Liver (tissue), 8 donors: ENCODE measurements at regions not wholly inside any gene's neighbourhood (a gene's known extent, or its start where the extent isn't known, plus 50 kb on each side); places are given as distances from the start of the nearest gene placed in this dataset.

Experiments used
- DNase-seq: peaks from one replicate; pipeline ENCODE4 v3.0.0-alpha.2; 2017; ENCODE audit warnings: low spot score
- H3K27ac ChIP-seq, 2 donors: one replicate each; pipeline ENCODE4 v1.7.0; 2013; ENCODE audit warnings: inconsistent platforms in 2 of 2, low read length in 2 of 2, control low read depth in 1 of 2, low read depth in 1 of 2, mild to moderate bottlenecking in 1 of 2
- H3K27me3 ChIP-seq, 4 donors: one replicate each; pipeline versions ENCODE4 v1.6.1 to v1.7.0; 2013; ENCODE audit warnings: low read length in 3 of 4, inconsistent platforms in 1 of 4, mild to moderate bottlenecking in 1 of 4, moderate library complexity in 1 of 4; ENCODE audit not compliant: control insufficient read depth in 4 of 4, insufficient read depth in 4 of 4
- H3K36me3 ChIP-seq, 4 donors: one replicate each; pipeline versions ENCODE4 v1.6.1 to v1.7.0; 2013; ENCODE audit warnings: low read length in 3 of 4, mild to moderate bottlenecking in 3 of 4, low read depth in 1 of 4, moderate library complexity in 1 of 4; ENCODE audit not compliant: control insufficient read depth in 4 of 4, insufficient read depth in 3 of 4
- H3K4me1 ChIP-seq, 4 donors: one replicate each; pipeline versions ENCODE4 v1.6.1 to v1.7.0; 2013; ENCODE audit warnings: low read length in 3 of 4, mild to moderate bottlenecking in 3 of 4, moderate library complexity in 1 of 4; ENCODE audit not compliant: control insufficient read depth in 4 of 4, insufficient read depth in 4 of 4
- H3K4me3 ChIP-seq, 3 donors: one replicate each; pipeline versions ENCODE4 v1.6.1 to v1.7.0; 2013; ENCODE audit warnings: low read length in 3 of 3, control low read depth in 1 of 3, low read depth in 1 of 3, mild to moderate bottlenecking in 1 of 3
- H3K9ac ChIP-seq, 2 donors: one replicate each; pipeline ENCODE4 v1.7.0; 2013; ENCODE audit warnings: low read length in 2 of 2, mild to moderate bottlenecking in 2 of 2, moderate library complexity in 2 of 2, control low read depth in 1 of 2, low read depth in 1 of 2
- H3K9me3 ChIP-seq, 4 donors: one replicate each; pipeline versions ENCODE4 v1.6.1 to v1.7.0; 2013; ENCODE audit warnings: low read length in 3 of 4; ENCODE audit not compliant: control insufficient read depth in 4 of 4
- EGR1 ChIP-seq, 2 donors: IDR thresholded peaks; 2 replicates each; pipeline ENCODE4 v1.6.1; 2016 to 2018; ENCODE audit warnings: antibody characterized with exemption in 2 of 2, low read depth in 2 of 2
- FOXA1 ChIP-seq: IDR thresholded peaks from 2 replicates; pipeline ENCODE4 v1.6.1; 2016; ENCODE audit warnings: antibody characterized with exemption
- FOXA2 ChIP-seq: IDR thresholded peaks from 2 replicates; pipeline ENCODE4 v1.6.1; 2016; ENCODE audit warnings: antibody characterized with exemption
- GABPA ChIP-seq, 2 donors: IDR thresholded peaks in 1 of 2; conservative IDR thresholded peaks in 1 of 2; 2 replicates each; pipeline ENCODE4 v1.6.1; 2016; ENCODE audit warnings: antibody characterized with exemption in 2 of 2, mild to moderate bottlenecking in 1 of 2, moderate library complexity in 1 of 2
- HNF4A ChIP-seq, 2 donors: conservative IDR thresholded peaks; 2 replicates each; pipeline ENCODE4 v1.6.1; 2016; ENCODE audit warnings: antibody characterized with exemption in 2 of 2, mild to moderate bottlenecking in 2 of 2
- HNF4G ChIP-seq: IDR thresholded peaks from 2 replicates; pipeline ENCODE4 v1.6.1; 2016; ENCODE audit warnings: antibody characterized with exemption
- JUND ChIP-seq, 2 donors: IDR thresholded peaks; 2 replicates each; pipeline ENCODE4 v1.6.1; 2016; ENCODE audit warnings: antibody characterized with exemption in 2 of 2
- NR2F2 ChIP-seq: IDR thresholded peaks from 2 replicates; pipeline ENCODE4 v1.6.1; 2016; ENCODE audit warnings: antibody characterized with exemption
- RAD21 ChIP-seq, 2 donors: IDR thresholded peaks; 2 replicates each; pipeline ENCODE4 v1.6.1; 2016; ENCODE audit warnings: antibody characterized with exemption in 2 of 2, mild to moderate bottlenecking in 2 of 2
- RXRA ChIP-seq, 2 donors: IDR thresholded peaks; 2 replicates each; pipeline ENCODE4 v1.6.1; 2017 to 2018; ENCODE audit warnings: antibody characterized with exemption in 2 of 2, mild to moderate bottlenecking in 1 of 2
- SP1 ChIP-seq: IDR thresholded peaks from 2 replicates; pipeline ENCODE4 v1.6.1; 2018; ENCODE audit warnings: antibody characterized with exemption, mild to moderate bottlenecking
- TAF1 ChIP-seq: conservative IDR thresholded peaks from 2 replicates; pipeline ENCODE4 v1.6.1; 2016; ENCODE audit warnings: antibody characterized with exemption, mild to moderate bottlenecking
- YY1 ChIP-seq: IDR thresholded peaks from 2 replicates; pipeline ENCODE4 v1.6.1; 2016; ENCODE audit warnings: antibody characterized with exemption, mild to moderate bottlenecking
- WGBS: extraction: QIAGEN DNeasy Blood & Tissue Kit; methylation state at CpG from one replicate; pipeline ENCODE4 v1.1.7; 2013; 5-methylcytosine and 5-hydroxymethylcytosine counted together
- TF ChIP-seq, protein P1 (sequence below): IDR thresholded peaks from 2 replicates; pipeline ENCODE4 v1.6.1; 2016; ENCODE audit warnings: antibody characterized with exemption
- TF ChIP-seq, protein P2 (sequence below): IDR thresholded peaks from 2 replicates; pipeline ENCODE4 v1.6.1; 2016; ENCODE audit warnings: antibody characterized with exemption
- TF ChIP-seq, protein P3 (sequence below): IDR thresholded peaks from 2 replicates; pipeline ENCODE4 v1.6.1; 2016; ENCODE audit warnings: antibody characterized with exemption
- TF ChIP-seq, protein P4 (sequence below): IDR thresholded peaks from 2 replicates; pipeline ENCODE4 v1.6.1; 2016; ENCODE audit warnings: antibody characterized with exemption, mild to moderate bottlenecking
- TF ChIP-seq, protein P5 (sequence below): fragments of 150-350 bp; IDR thresholded peaks from 2 replicates; pipeline ENCODE4 v1.5.1; 2017; ENCODE audit warnings: improper control_type of control experiment, low read depth, low read length; ENCODE audit not compliant: missing input control
- donor health status: healthy.
- donor health status: healthy.
- donor health status: healthy.
- donor health status: healthy.
- donor health status: healthy.

DNA sequence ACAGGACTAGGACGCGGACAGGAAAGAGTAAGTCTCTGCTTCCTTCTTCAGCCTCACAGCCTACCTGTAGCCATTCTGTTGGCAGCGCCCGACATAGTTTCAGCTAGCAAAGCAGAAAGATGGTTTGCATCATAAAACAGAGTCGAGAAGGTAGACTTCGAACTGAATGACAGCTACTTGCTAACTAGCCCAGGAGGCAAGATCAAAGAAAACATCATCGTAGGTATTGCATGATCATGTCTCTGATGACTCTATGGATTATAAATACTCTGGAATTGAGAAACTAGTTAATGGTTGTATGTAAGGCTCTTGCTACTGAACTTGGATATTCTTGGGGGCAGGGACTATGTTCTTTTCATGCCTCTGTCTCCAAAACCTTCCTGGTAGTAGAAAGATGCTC lies 333.1 kb upstream of the KLF3 start:
- no peak for TF ChIP-seq HNF4G
- TF ChIP-seq, protein P1, sequence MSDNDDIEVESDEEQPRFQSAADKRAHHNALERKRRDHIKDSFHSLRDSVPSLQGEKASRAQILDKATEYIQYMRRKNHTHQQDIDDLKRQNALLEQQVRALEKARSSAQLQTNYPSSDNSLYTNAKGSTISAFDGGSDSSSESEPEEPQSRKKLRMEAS: no peak
- no peak for TF ChIP-seq TAF1
- no peak for TF ChIP-seq JUND (IDR thresholded peaks at IDR 0.05)
- no peak for TF ChIP-seq YY1
- TF ChIP-seq RAD21 (IDR thresholded peaks at IDR 0.05): no peak
- no peak for TF ChIP-seq HNF4A (conservative IDR thresholded peaks at IDR 0.05)
- no peak for TF ChIP-seq SP1
- no peak for TF ChIP-seq EGR1 (IDR thresholded peaks at IDR 0.05; ENCODE audit: low read depth in 2 of 2)
- TF ChIP-seq GABPA (IDR thresholded peaks at IDR 0.05 in 1 of 2, conservative IDR thresholded peaks at IDR 0.05 in 1 of 2): no peak
- TF ChIP-seq, protein P2, sequence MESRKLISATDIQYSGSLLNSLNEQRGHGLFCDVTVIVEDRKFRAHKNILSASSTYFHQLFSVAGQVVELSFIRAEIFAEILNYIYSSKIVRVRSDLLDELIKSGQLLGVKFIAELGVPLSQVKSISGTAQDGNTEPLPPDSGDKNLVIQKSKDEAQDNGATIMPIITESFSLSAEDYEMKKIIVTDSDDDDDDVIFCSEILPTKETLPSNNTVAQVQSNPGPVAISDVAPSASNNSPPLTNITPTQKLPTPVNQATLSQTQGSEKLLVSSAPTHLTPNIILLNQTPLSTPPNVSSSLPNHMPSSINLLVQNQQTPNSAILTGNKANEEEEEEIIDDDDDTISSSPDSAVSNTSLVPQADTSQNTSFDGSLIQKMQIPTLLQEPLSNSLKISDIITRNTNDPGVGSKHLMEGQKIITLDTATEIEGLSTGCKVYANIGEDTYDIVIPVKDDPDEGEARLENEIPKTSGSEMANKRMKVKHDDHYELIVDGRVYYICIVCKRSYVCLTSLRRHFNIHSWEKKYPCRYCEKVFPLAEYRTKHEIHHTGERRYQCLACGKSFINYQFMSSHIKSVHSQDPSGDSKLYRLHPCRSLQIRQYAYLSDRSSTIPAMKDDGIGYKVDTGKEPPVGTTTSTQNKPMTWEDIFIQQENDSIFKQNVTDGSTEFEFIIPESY: no peak
- no peak for TF ChIP-seq NR2F2
- TF ChIP-seq, protein P3, sequence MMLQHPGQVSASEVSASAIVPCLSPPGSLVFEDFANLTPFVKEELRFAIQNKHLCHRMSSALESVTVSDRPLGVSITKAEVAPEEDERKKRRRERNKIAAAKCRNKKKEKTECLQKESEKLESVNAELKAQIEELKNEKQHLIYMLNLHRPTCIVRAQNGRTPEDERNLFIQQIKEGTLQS: no peak
- no peak for TF ChIP-seq FOXA2
- TF ChIP-seq, protein P4, sequence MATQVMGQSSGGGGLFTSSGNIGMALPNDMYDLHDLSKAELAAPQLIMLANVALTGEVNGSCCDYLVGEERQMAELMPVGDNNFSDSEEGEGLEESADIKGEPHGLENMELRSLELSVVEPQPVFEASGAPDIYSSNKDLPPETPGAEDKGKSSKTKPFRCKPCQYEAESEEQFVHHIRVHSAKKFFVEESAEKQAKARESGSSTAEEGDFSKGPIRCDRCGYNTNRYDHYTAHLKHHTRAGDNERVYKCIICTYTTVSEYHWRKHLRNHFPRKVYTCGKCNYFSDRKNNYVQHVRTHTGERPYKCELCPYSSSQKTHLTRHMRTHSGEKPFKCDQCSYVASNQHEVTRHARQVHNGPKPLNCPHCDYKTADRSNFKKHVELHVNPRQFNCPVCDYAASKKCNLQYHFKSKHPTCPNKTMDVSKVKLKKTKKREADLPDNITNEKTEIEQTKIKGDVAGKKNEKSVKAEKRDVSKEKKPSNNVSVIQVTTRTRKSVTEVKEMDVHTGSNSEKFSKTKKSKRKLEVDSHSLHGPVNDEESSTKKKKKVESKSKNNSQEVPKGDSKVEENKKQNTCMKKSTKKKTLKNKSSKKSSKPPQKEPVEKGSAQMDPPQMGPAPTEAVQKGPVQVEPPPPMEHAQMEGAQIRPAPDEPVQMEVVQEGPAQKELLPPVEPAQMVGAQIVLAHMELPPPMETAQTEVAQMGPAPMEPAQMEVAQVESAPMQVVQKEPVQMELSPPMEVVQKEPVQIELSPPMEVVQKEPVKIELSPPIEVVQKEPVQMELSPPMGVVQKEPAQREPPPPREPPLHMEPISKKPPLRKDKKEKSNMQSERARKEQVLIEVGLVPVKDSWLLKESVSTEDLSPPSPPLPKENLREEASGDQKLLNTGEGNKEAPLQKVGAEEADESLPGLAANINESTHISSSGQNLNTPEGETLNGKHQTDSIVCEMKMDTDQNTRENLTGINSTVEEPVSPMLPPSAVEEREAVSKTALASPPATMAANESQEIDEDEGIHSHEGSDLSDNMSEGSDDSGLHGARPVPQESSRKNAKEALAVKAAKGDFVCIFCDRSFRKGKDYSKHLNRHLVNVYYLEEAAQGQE: no peak
- TF ChIP-seq, protein P5, sequence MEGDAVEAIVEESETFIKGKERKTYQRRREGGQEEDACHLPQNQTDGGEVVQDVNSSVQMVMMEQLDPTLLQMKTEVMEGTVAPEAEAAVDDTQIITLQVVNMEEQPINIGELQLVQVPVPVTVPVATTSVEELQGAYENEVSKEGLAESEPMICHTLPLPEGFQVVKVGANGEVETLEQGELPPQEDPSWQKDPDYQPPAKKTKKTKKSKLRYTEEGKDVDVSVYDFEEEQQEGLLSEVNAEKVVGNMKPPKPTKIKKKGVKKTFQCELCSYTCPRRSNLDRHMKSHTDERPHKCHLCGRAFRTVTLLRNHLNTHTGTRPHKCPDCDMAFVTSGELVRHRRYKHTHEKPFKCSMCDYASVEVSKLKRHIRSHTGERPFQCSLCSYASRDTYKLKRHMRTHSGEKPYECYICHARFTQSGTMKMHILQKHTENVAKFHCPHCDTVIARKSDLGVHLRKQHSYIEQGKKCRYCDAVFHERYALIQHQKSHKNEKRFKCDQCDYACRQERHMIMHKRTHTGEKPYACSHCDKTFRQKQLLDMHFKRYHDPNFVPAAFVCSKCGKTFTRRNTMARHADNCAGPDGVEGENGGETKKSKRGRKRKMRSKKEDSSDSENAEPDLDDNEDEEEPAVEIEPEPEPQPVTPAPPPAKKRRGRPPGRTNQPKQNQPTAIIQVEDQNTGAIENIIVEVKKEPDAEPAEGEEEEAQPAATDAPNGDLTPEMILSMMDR: no peak
- TF ChIP-seq FOXA1: no peak
- TF ChIP-seq RXRA (IDR thresholded peaks at IDR 0.05): no peak
- WGBS: 74% methylated on average over 7 of the region's 7 CpGs
- Histone ChIP-seq H3K36me3 (no peaks in the 10 kb centered on the region), H3K9ac (no peak overlapping the region), H3K27me3 (no peaks in the 10 kb centered on the region), H3K9me3 (no peaks in the 10 kb centered on the region), H3K4me1 (peaks cover 0 to 8% (median 3%) of the 10 kb centered on the region in 4 donors), H3K4me3 (no peak overlapping the region), H3K27ac (no peak overlapping the region)
- DNase-seq: no peak
